ENCODE measurements at regions not wholly inside any gene's neighbourhood (a gene's known extent, or its start where the extent isn't known, plus 50 kb on each side); places are given as distances from the start of the nearest gene placed in this dataset.

- no peak for TF ChIP-seq EZH2phosphoT487 (IDR thresholded peaks at IDR 0.05; ENCODE audit: unreplicated experiment)
- 0 out of 4 replicates have a peak, but pooled peaks of 1 of the 2 experiments have one; percentile 7 for TF ChIP-seq CTCF (conservative IDR thresholded peaks at IDR 0.05; ENCODE audit: low read depth in 2 of 2)
- TF ChIP-seq POLR2AphosphoS5 (IDR thresholded peaks at IDR 0.05; ENCODE audit: low read depth): no peak
- no peak for TF ChIP-seq REST (IDR thresholded peaks at IDR 0.05; ENCODE audit: unreplicated experiment)
- TF ChIP-seq JUNB (IDR thresholded peaks at IDR 0.05; ENCODE audit: unreplicated experiment): no peak
- no peak for TF ChIP-seq CREB1 (CRISPR knock-in tag; IDR thresholded peaks at IDR 0.05; ENCODE audit: low read depth)
- TF ChIP-seq EZH2 (IDR thresholded peaks at IDR 0.05; ENCODE audit: low read depth, unreplicated experiment): no peak
- TF ChIP-seq ETS1 (IDR thresholded peaks at IDR 0.05): no peak
- no peak for TF ChIP-seq ZNF114 (CRISPR knock-in tag; IDR thresholded peaks at IDR 0.05)
- TF ChIP-seq NANOG (IDR thresholded peaks at IDR 0.05; ENCODE audit: borderline replicate concordance): no peak
- no peak for TF ChIP-seq ZNF462 (CRISPR knock-in tag; IDR thresholded peaks at IDR 0.05)
These were observed 329.2 kb downstream of the PCNX1 start for GRCh38 chr14:71236487-71236886.

Data from GM23338 (cell line).